Transverse colon (tissue), 4 donors: ENCODE measurements at regions not wholly inside any gene's neighbourhood (a gene's known extent, or its start where the extent isn't known, plus 50 kb on each side); places are given as distances from the start of the nearest gene placed in this dataset.

ENCODE experiments used
- DNase-seq: peaks from one replicate; pipeline ENCODE4 v3.0.0-alpha.2; 2019
- H3K27ac ChIP-seq, 4 donors: fragments of 200-600 bp; sonication (generic); 2 replicates each; pipeline ENCODE4 v1.5.1; 2016 to 2018; ENCODE audit warnings: inconsistent platforms in 4 of 4
- H3K27me3 ChIP-seq: fragments of 200-600 bp; sonication (generic); 2 replicates; pipeline ENCODE4 v1.5.1; 2017; ENCODE audit warnings: inconsistent platforms
- H3K36me3 ChIP-seq, 4 donors: fragments of 200-600 bp; sonication (generic); 2 replicates each; pipeline ENCODE4 v1.5.1; 2017 to 2019; ENCODE audit warnings: inconsistent platforms in 4 of 4
- H3K4me1 ChIP-seq, 4 donors: fragments of 200-600 bp; sonication (generic); 2 replicates each; pipeline ENCODE4 v1.5.1; 2017 to 2020; ENCODE audit warnings: inconsistent platforms in 4 of 4
- H3K4me3 ChIP-seq, 4 donors: fragments of 200-600 bp; sonication (generic); 1 replicate in 1 of 4; 2 replicates in 3 of 4; pipeline versions ENCODE4 v1.5.1 to v1.6.1; 2017 to 2019; ENCODE audit warnings: inconsistent platforms in 4 of 4
- H3K9me3 ChIP-seq, 2 donors: fragments of 200-600 bp; sonication (generic); 2 replicates each; pipeline ENCODE4 v1.5.1; 2017 to 2019; ENCODE audit warnings: inconsistent platforms in 2 of 2
- EP300 ChIP-seq: sonication (generic); formaldehyde crosslinking; IDR thresholded peaks from one replicate; pipeline ENCODE4 v1.6.1; 2017; ENCODE audit warnings: antibody characterized with exemption, low read depth
- POLR2A ChIP-seq: fragments of 450-650 bp; IDR thresholded peaks from one replicate; pipeline ENCODE4 v1.6.1; 2016; ENCODE audit warnings: antibody characterized with exemption, mild to moderate bottlenecking, moderate library complexity
- POLR2AphosphoS5 ChIP-seq, 3 donors: sonication (generic); formaldehyde crosslinking; IDR thresholded peaks; one replicate each; pipeline ENCODE4 v1.6.1; 2016; ENCODE audit warnings: antibody characterized with exemption in 3 of 3
- WGBS, 2 donors: methylation state at CpG; one replicate each; pipeline ENCODE4 v1.1.5; 2018; ENCODE audit warnings: low coverage in 1 of 2; 5-methylcytosine and 5-hydroxymethylcytosine counted together
- in situ Hi-C, 4 donors: fragments of 200-750 bp; cut with MboI; loops; one replicate each; pipeline versions ENCODE4 v1.15.0 to v1.15.1; 2017; ENCODE audit warnings: low sequenced_read_pairs in 3 of 4, low pct_ligation_motif_present in 1 of 4, low pct_unique_long_range_greater_than_20kb in 1 of 4
- intact Hi-C: fragments of 100-400 bp; cut with DNase I; formaldehyde crosslinking; loops from one replicate; pipeline ENCODE4 v1.15.1; 2023; ENCODE audit warnings: low total_unique reads
- TF ChIP-seq, protein P1 (sequence below), 5 experiments: fragments of 200-600 bp in 3 of 5; fragments of 450-650 bp in 2 of 5; sonication (generic) in 3 of 5; IDR thresholded peaks; 1 replicate in 2 of 5; 2 replicates in 3 of 5; pipeline ENCODE4 v1.5.1; 2016 to 2017; ENCODE audit warnings: antibody characterized with exemption in 5 of 5, inconsistent platforms in 3 of 5, mild to moderate bottlenecking in 2 of 5, moderate library complexity in 1 of 5

- TF ChIP-seq POLR2A: no peak
- peak in 1 of 3 donors; percentile 8 for TF ChIP-seq POLR2AphosphoS5 (IDR thresholded peaks at IDR 0.05)
- TF ChIP-seq, protein P1, sequence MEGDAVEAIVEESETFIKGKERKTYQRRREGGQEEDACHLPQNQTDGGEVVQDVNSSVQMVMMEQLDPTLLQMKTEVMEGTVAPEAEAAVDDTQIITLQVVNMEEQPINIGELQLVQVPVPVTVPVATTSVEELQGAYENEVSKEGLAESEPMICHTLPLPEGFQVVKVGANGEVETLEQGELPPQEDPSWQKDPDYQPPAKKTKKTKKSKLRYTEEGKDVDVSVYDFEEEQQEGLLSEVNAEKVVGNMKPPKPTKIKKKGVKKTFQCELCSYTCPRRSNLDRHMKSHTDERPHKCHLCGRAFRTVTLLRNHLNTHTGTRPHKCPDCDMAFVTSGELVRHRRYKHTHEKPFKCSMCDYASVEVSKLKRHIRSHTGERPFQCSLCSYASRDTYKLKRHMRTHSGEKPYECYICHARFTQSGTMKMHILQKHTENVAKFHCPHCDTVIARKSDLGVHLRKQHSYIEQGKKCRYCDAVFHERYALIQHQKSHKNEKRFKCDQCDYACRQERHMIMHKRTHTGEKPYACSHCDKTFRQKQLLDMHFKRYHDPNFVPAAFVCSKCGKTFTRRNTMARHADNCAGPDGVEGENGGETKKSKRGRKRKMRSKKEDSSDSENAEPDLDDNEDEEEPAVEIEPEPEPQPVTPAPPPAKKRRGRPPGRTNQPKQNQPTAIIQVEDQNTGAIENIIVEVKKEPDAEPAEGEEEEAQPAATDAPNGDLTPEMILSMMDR (IDR thresholded peaks at IDR 0.05): peak in 4 of 5 experiments; percentile 17 to 44 (median 20)
- 2% methylated on average over 17 of the region's 66 CpGs; no CpG with 5 or more reads in 1 of the 2 donors for WGBS, 2 donors
- Histone ChIP-seq H3K4me3 (peak overlapping the region; percentile 69 to 92 (median 81)), H3K27me3 (no peaks in the 10 kb centered on the region), H3K27ac (peak overlapping the region; percentile 77 to 88 (median 79)), H3K9me3 (no peaks in the 10 kb centered on the region), H3K36me3 (no peaks in the 10 kb centered on the region), H3K4me1 (peaks cover 7 to 14% (median 11%) of the 10 kb centered on the region in 4 donors)
- intact Hi-C loops: no loop called here
- in situ Hi-C loops: no loop called here
- no peak for DNase-seq
Measured at GRCh38 chr1:42035205-42035829, 116.6 kb upstream of the HIVEP3 start.

DNA sequence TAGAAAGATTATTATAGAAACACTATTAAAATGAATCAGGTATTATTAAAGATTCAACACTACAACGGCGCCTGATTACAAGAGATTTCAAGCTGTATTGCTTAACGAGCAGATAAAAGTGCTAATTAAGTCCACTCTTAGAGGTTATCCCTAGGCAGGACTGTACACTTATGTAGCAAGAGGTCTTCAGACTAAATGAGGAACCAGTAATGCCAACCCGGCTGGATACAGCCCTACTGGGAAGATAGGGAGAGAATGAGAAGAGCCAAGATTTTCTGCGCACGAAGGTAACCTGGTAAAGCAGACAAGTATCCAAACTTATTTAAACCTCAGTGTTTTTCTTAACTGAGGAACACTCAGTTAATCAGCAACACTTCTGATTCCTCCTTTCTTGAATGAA lies 115.7 kb upstream of the HIVEP3 start:
- in situ Hi-C loops (no loop called here), intact Hi-C loops (no loop called here)
- H3K27ac ChIP-seq: no peak overlapping the region
- no peaks in the 10 kb centered on the region for H3K9me3 ChIP-seq
- no peak for DNase-seq
- H3K4me1 ChIP-seq: peaks cover 7 to 14% (median 11%) of the 10 kb centered on the region in 4 donors
- no peaks in the 10 kb centered on the region for H3K36me3 ChIP-seq
- H3K27me3 ChIP-seq: no peaks in the 10 kb centered on the region
- no peak for TF ChIP-seq EP300
- H3K4me3 ChIP-seq: peak overlapping the region in 1 of 4 donors; percentile 86
- WGBS, 2 donors: 67 to 86% methylated on average over 3 to 6 of the region's 6 CpGs

- Histone ChIP-seq H3K4me3 (no peak overlapping the region), H3K9me3 (no peaks in the 10 kb centered on the region), H3K27me3 (no peaks in the 10 kb centered on the region), H3K27ac (no peak overlapping the region), H3K36me3 (no peaks in the 10 kb centered on the region), H3K4me1 (peaks cover 7 to 14% (median 11%) of the 10 kb centered on the region in 4 donors)
- intact Hi-C loops (no loop called here), in situ Hi-C loops (no loop called here)
- no peak for TF ChIP-seq POLR2AphosphoS5 (IDR thresholded peaks at IDR 0.05)
- no peak for TF ChIP-seq EP300
- TF ChIP-seq, protein P1 (IDR thresholded peaks at IDR 0.05): no peak
- TF ChIP-seq POLR2A: no peak
- WGBS, 2 donors: 50 to 67% methylated on average over 1 of the region's 1 CpG
- no peak for DNase-seq
Measured at GRCh38 chr1:42033629-42034028, 114.9 kb upstream of the HIVEP3 start.

GRCh38 chr1:42017730-42018129 lies 99.0 kb upstream of the HIVEP3 start:
- WGBS, 2 donors: 88 to 97% methylated on average over 3 of the region's 3 CpGs
- Histone ChIP-seq H3K9me3 (peaks cover 0 to 6% of the 10 kb centered on the region in 2 donors), H3K36me3 (no peaks in the 10 kb centered on the region), H3K4me3 (no peak overlapping the region), H3K27ac (no peak overlapping the region), H3K27me3 (no peaks in the 10 kb centered on the region), H3K4me1 (peaks cover 0 to 13% (median 3%) of the 10 kb centered on the region in 4 donors)
- no peak for DNase-seq
- in situ Hi-C loops: no loop called here
- intact Hi-C loops: no loop called here
- TF ChIP-seq EP300: no peak
- no peak for TF ChIP-seq POLR2AphosphoS5 (IDR thresholded peaks at IDR 0.05)
- TF ChIP-seq POLR2A: no peak
- TF ChIP-seq, protein P1 (IDR thresholded peaks at IDR 0.05): no peak

DNA sequence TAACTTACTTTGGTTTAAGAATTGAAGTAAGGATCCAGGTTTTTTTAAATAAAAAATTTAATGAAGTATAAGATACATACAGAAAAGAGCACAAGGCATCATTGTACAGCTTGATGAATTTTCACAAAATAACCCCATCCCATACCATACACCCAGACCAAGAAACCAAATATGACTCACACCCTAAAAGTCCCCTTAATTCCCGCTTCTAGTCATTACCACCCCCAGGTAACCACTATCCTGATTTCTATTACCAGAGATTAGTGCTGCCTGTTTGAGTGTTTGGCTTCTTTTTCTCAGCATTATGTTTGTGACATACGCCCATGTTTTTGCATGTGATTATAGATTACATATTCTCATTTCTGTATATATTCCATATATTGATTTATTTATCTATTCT lies 98.5 kb upstream of the HIVEP3 start:
- H3K9me3 ChIP-seq: peaks cover 0 to 6% of the 10 kb centered on the region in 2 donors
- intact Hi-C loops: no loop called here
- 60 to 80% methylated on average over 1 to 2 of the region's 2 CpGs for WGBS, 2 donors
- in situ Hi-C loops: no loop called here
- no peak overlapping the region for H3K27ac ChIP-seq
- H3K27me3 ChIP-seq: no peaks in the 10 kb centered on the region
- DNase-seq: no peak
- TF ChIP-seq EP300: no peak
- no peaks in the 10 kb centered on the region for H3K36me3 ChIP-seq
- no peak overlapping the region for H3K4me3 ChIP-seq
- H3K4me1 ChIP-seq: peaks cover 0 to 13% (median 5%) of the 10 kb centered on the region in 4 donors
